GM18508 (cell line): ENCODE measurements at regions not wholly inside any gene's neighbourhood (a gene's known extent, or its start where the extent isn't known, plus 50 kb on each side); places are given as distances from the start of the nearest gene placed in this dataset.

ENCODE experiments used
- ATAC-seq: cut with Tn5 transposase; IDR thresholded peaks from one replicate; pipeline ENCODE4 v1.9.1; 2021; ENCODE audit warnings: moderate number of reproducible peaks; ENCODE audit not compliant: insufficient read depth, unreplicated experiment

DNA sequence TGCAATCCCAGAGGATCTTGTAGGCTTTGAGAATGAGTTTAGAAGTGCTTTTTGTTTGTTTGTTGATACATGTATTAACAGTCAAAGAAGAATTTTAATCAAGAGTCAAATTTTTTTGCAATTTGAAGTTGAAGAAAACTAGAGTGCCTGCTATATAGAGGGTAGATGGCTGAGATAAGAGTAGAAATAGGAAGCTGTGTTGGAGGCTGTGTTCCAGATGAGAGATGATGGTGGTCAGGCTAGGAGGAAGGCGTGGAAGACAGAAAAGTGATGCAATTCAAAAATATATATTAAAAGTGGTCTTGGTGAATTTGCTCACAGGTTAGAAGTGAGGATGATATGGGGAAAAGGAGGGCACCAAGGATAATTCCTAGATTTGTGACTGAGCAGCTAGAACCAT lies 978.3 kb downstream of the BCL11A start:
- ATAC-seq, result no peak

DNA sequence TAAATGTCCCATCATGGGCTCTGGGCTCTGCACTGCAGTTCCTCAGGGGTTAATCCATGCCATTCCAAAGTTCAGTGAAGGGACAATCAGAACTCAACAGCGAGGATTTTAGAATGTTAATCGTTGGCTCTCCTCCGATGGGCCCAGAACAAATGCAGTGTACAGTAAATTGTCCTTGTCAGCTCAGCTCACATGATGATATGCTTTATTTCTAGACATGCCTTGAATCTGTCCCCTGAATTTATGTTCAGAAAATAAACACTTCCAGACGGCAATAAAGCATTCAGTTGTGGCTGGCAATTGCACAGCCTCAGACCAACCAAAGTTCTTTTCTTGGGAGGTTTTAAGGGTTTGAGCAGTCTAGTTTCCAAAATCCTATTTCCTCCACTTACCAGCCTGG lies 981.2 kb downstream of the BCL11A start:
- ATAC-seq, result no peak

DNA sequence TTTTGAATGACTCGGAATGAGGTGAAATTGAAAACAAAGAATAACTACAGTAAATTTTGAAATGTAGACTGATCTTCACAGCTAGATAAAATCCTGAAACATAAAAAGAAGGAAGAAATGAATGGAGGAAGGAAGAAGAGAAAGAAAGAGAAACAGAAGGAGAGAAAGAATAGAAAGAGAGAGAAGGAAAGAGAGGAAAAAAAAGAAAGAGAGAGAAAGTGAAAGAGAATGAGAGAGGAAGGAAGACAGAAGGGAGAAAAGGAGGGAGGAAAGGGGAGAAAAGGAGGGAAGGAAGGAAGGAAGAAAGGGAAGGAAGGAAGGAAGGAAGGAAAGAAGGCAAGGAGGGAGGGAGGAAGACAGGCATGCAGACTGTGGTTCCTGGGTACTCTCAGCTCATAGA lies 982.6 kb downstream of the BCL11A start:
- ATAC-seq, result no peak

- no peak for ATAC-seq
These were observed 984.3 kb downstream of the BCL11A start for GRCh38 chr2:59569124-59569523.

DNA sequence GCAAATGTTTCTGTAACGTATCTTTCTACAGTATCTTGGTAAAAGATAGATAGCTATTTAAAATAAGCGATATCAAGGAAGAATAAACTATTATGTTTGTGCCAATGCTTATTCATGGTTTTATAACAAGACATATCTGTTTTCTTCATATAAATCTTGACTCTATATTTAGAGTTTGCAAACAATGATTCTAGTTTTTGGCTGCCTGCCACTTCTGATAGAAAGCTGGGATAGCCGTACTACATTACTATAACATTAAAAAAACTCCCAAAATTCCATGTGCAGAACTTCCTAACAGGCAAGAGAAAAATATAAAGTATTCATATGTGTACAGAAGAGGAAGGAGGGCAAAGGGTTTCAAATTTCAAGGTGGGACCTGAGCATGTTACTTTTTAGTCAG lies 985.0 kb downstream of the BCL11A start:
- no peak for ATAC-seq

DNA sequence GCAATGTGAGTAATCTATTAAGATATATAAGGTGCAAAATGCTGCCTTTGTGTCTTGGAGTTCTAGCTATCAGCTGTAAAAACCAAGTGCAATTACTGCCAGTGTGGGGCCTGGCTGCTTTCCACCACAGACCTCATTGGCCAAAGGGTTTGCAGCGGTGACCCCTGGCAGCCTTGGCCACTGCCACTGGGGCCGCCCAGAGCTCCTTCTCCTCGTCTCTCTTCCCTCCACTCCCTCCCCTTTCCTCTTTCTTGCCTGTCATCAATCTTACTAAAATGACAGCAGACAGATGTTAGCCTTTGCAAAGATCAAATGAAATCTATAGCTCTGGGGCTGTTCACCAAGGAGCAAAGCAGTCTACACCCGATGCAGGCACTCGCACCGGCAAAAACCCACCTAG lies 986.3 kb downstream of the BCL11A start:
- ATAC-seq, result no peak

GRCh38 chr2:59566739-59567138 lies 986.7 kb downstream of the BCL11A start:
- no peak for ATAC-seq

DNA sequence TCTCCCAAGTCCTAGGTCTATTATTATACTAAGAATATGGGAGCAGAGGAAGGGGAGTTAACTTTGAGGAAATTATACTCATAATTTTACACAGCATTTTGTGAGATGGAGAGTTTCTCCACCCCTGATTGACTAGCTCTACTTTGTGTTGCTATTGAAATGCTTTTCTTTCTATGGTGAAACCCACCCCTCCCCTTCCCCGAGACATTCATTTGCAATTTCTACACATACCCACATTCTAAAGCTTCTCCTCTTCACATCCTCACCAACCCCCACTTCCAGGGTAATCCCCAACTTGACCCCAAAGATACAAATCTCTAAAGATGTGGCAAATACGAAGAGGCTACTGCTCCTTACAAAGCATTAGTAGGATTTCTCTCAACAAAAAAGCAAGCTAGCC lies 992.2 kb downstream of the BCL11A start:
- no peak for ATAC-seq

DNA sequence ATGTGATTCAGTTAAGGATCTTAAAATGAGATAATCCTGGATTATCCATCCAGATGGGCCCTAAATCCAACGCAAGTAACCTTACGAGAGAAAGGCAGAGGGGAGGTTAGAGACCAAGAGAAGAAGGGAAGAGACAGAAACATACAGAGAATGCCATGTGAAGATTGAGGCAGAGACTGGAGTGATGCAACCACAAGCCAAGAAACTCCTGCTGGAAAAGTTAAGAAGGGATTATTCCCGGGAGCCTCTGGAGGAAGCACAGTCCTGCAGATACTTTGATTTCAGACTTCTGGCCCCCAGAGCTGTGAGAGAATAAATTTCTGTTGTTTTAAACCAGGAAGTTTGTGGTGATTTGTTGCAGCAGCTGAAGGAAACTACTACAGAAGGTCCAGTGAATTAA lies 992.7 kb downstream of the BCL11A start:
- ATAC-seq, result no peak

- ATAC-seq, result no peak
These were observed 1012.6 kb downstream of the BCL11A start for GRCh38 chr2:59540864-59541263.

- ATAC-seq, result no peak
These were observed 1015.0 kb downstream of the BCL11A start for GRCh38 chr2:59538398-59538911.

DNA sequence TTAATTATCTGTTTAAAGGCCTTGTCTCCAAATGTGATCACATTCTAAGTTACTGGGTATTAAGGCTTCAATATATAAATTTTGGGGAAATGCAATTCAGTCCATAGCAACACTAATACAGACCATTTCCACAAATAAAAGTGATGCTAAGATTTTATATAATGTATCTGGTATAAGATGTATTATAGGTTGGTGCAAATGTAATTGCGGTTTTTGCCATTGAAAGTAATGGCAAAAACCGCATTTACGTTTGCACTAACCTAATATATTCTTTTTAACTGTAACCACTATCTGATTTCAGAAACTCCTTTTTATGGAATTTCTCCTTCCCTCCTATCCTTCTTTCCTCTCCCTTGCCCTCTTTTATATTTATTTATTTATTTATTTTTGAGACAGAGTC lies 1020.6 kb downstream of the BCL11A start:
- ATAC-seq, result no peak

- no peak for ATAC-seq
These were observed 1023.2 kb downstream of the BCL11A start for GRCh38 chr2:59530258-59530657.

GRCh38 chr2:59529726-59530125 lies 1023.7 kb downstream of the BCL11A start:
- no peak for ATAC-seq

GRCh38 chr2:59528525-59528924 lies 1024.9 kb downstream of the BCL11A start:
- ATAC-seq, result no peak

- ATAC-seq, result no peak
These were observed 1050.5 kb downstream of the BCL11A start for GRCh38 chr2:59502981-59503380.

GRCh38 chr2:59490994-59491393 lies 1062.5 kb downstream of the BCL11A start:
- ATAC-seq, result no peak

- ATAC-seq, result no peak
These were observed 1063.3 kb downstream of the BCL11A start for GRCh38 chr2:59490192-59490591.

DNA sequence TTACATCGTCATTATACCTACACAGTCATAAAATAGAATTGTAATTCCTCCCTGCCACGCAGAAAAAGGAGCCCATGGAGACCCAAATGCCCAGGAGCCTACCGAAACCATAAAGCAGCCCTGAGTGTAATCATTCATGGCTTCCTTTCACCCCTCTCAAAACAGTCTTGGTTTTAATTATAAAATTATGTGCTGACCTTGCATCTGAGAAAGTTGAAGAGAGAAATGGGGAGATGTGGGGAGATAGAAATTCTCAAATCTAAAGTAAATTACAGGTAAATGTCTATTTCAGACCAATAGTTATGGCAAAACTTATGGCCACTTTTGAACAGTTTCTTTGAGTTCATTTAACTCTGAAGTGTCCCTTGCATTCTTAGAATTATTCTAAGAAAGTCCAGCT lies 1068.8 kb downstream of the BCL11A start:
- no peak for ATAC-seq

GRCh38 chr2:59463426-59463825 lies 1090.0 kb downstream of the BCL11A start:
- ATAC-seq, result no peak

DNA sequence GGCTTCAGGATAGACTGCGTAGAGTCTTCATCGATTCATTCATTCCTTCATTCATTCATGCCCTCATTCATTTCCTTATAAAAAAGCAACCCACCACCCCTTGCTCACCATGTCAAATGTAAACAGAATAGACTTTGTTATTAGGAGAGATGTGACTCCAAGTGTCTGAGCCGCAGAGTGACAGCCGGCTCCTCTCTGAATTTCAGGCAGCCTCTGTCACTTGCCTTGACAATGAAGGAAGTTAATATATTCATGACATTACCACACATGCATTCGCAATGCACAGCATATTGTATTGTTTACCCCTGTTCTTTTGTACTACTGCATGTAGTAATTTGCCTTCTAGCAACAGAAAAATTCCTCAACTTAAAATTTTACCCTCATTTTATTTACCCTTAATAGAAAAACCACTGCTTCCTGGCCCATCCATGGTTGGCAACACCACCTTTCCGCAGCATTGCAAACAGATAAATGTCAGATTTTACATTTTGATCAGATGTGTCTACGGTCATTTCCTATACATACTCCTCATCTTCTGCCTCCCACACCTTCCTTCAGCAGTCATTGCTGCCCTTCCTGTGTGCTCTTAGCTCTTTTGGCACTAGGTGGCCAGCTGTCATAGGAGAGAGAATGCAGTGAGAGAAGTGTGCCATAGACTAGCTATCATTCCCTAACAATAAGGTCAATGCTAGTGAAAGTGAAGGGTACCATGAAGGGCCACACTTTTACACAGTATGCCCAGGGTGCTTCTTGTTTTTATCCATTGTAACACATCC lies 1090.8 kb downstream of the BCL11A start:
- ATAC-seq, result no peak

GRCh38 chr2:59461127-59461526 lies 1092.3 kb downstream of the BCL11A start:
- ATAC-seq, result no peak
